ENCODE measurements at regions not wholly inside any gene's neighbourhood (a gene's known extent, or its start where the extent isn't known, plus 50 kb on each side); places are given as distances from the start of the nearest gene placed in this dataset.

DNA sequence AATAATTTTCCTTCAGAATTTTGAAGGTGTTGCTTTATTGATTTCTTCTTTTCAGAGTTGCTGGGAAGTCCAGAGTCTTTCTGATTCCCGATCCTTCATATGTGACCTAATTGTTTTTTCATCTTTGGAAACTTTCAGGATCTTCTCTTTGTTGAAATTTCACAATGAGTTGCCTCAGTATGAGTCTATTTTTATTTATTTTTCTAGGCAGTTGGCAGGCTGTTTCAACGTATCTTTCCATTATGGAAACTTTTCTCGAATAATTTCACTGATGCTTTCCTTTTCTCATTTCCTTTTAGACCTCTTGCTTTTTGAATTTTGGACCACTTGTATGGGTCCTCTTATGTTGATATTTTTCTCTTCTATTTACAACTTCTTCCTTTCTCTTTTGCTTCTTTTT, 354.3 kb downstream of the TGFB2 start:
- 100% methylated on average over 1 of the region's 3 CpGs for WGBS
- Histone ChIP-seq H3K79me1 (replicated peaks; ENCODE audit: low read length, poor library complexity, severe bottlenecking) (no peaks in the 10 kb centered on the region), H3K4me2 (ENCODE audit: low read length, poor library complexity, severe bottlenecking) (no peak overlapping the region), H2BK12ac (ENCODE audit: low read length in 2 of 2) (no peak overlapping the region), H3K23ac (ENCODE audit: low read length in 2 of 2) (no peak overlapping the region), H3K14ac (ENCODE audit: low read length in 2 of 2) (no peak overlapping the region), H2AK5ac (ENCODE audit: low read length, severe bottlenecking) (no peak overlapping the region), H2AFZ (ENCODE audit: low read depth, low read length) (no peak overlapping the region), H2BK15ac (ENCODE audit: low read depth, poor library complexity, severe bottlenecking) (no peak overlapping the region), H3K4me1 (ENCODE audit: control insufficient read depth, insufficient read depth, low read depth, low read length) (no peaks in the 10 kb centered on the region), H3K18ac (ENCODE audit: low read depth in 1 of 2, low read length in 2 of 2) (no peak overlapping the region), H3K36me3 (ENCODE audit: control insufficient read depth in 1 of 2, insufficient read depth in 2 of 2, low read depth in 1 of 2, low read length in 2 of 2) (no peaks in the 10 kb centered on the region), H3K4me3 (ENCODE audit: insufficient read depth in 1 of 2, low read depth in 1 of 2, low read length in 2 of 2) (no peak overlapping the region), H2BK120ac (ENCODE audit: low read depth, low read length) (no peak overlapping the region), H3K27ac (ENCODE audit: low read length, poor library complexity, severe bottlenecking) (no peak overlapping the region), H4K8ac (ENCODE audit: low read length) (no peak overlapping the region), H4K91ac (ENCODE audit: low read length) (no peak overlapping the region), H3K9me3 (ENCODE audit: control insufficient read depth, low read length) (no peaks in the 10 kb centered on the region), H3K27me3 (ENCODE audit: control insufficient read depth in 1 of 2, insufficient read depth in 1 of 2, low read length in 2 of 2) (no peaks in the 10 kb centered on the region), H2BK5ac (ENCODE audit: low read depth, low read length, poor library complexity, severe bottlenecking) (no peak overlapping the region), H3K9ac (ENCODE audit: low read length) (peak overlapping the region; percentile 9), H3K4ac (ENCODE audit: low read depth in 1 of 2, low read length in 2 of 2) (no peak overlapping the region)
- DNase-seq = no peak

DNA sequence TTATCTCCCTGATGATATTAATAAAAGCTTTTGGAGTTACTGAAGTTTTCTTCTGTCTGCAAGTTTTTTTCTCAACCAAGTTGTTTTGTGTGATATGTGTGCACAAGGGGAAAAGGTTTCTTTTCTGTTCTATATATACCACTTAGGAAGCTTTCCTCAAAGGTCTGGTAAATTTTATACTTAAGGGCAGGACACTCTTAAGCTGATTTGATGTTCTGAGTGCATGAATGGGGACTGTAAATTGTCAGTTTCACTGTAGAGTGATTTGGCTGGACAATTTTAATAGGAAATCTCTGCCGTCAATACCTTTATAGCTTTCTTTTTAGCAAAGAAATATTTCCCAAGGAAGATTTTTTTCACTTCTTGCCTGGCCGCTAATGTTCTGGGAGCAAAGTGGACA, 354.7 kb downstream of the TGFB2 start:
- no peak for DNase-seq
- H3K36me3 ChIP-seq (ENCODE audit: control insufficient read depth in 1 of 2, insufficient read depth in 2 of 2, low read depth in 1 of 2, low read length in 2 of 2) = no peaks in the 10 kb centered on the region
- no peak overlapping the region for H2BK5ac ChIP-seq (ENCODE audit: low read depth, low read length, poor library complexity, severe bottlenecking)
- H4K91ac ChIP-seq (ENCODE audit: low read length) = no peak overlapping the region
- H2AK5ac ChIP-seq (ENCODE audit: low read length, severe bottlenecking) = no peak overlapping the region
- H3K23ac ChIP-seq (ENCODE audit: low read length in 2 of 2) = no peak overlapping the region
- H2AFZ ChIP-seq (ENCODE audit: low read depth, low read length) = no peak overlapping the region
- H3K14ac ChIP-seq (ENCODE audit: low read length in 2 of 2) = no peak overlapping the region
- no peak overlapping the region for H4K8ac ChIP-seq (ENCODE audit: low read length)
- H3K9me3 ChIP-seq (ENCODE audit: control insufficient read depth, low read length) = no peaks in the 10 kb centered on the region
- H3K18ac ChIP-seq (ENCODE audit: low read depth in 1 of 2, low read length in 2 of 2) = no peak overlapping the region
- no peaks in the 10 kb centered on the region for H3K4me1 ChIP-seq (ENCODE audit: control insufficient read depth, insufficient read depth, low read depth, low read length)
- no peak overlapping the region for H3K4me3 ChIP-seq (ENCODE audit: insufficient read depth in 1 of 2, low read depth in 1 of 2, low read length in 2 of 2)
- no peak overlapping the region for H3K4me2 ChIP-seq (ENCODE audit: low read length, poor library complexity, severe bottlenecking)
- no peaks in the 10 kb centered on the region for H3K79me1 ChIP-seq (replicated peaks; ENCODE audit: low read length, poor library complexity, severe bottlenecking)
- H3K27me3 ChIP-seq (ENCODE audit: control insufficient read depth in 1 of 2, insufficient read depth in 1 of 2, low read length in 2 of 2) = no peaks in the 10 kb centered on the region
- H2BK120ac ChIP-seq (ENCODE audit: low read depth, low read length) = no peak overlapping the region
- H3K4ac ChIP-seq (ENCODE audit: low read depth in 1 of 2, low read length in 2 of 2) = no peak overlapping the region
- no peak overlapping the region for H2BK15ac ChIP-seq (ENCODE audit: low read depth, poor library complexity, severe bottlenecking)
- H3K27ac ChIP-seq (ENCODE audit: low read length, poor library complexity, severe bottlenecking) = no peak overlapping the region
- WGBS = no CpG with 5 or more reads among the region's 2 CpGs
- no peak overlapping the region for H2BK12ac ChIP-seq (ENCODE audit: low read length in 2 of 2)
- H3K9ac ChIP-seq (ENCODE audit: low read length) = peak overlapping the region; percentile 9

DNA sequence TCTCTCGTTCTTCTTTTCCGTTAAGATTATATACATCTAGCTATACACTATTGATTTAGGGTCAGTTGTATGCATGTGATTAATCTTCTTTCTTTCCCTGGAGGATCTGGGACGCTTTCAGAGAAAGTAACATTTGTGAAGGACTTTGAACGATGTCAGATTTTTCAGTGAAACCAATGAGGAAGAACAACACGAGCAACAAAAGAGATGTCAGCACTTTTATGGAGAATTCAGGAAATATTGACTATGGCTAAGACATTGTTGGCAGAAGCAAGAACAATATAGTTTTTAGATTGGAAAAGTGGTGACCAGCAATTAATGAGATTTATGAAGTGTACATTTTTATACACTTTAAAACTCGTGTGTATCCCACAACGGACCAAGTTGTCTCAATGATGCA, 355.5 kb downstream of the TGFB2 start:
- H2BK15ac ChIP-seq (ENCODE audit: low read depth, poor library complexity, severe bottlenecking) = no peak overlapping the region
- H3K4me2 ChIP-seq (ENCODE audit: low read length, poor library complexity, severe bottlenecking) = no peak overlapping the region
- H3K18ac ChIP-seq (ENCODE audit: low read depth in 1 of 2, low read length in 2 of 2) = no peak overlapping the region
- H3K23ac ChIP-seq (ENCODE audit: low read length in 2 of 2) = no peak overlapping the region
- H3K4me1 ChIP-seq (ENCODE audit: control insufficient read depth, insufficient read depth, low read depth, low read length) = peaks cover 1% of the 10 kb centered on the region
- H3K27ac ChIP-seq (ENCODE audit: low read length, poor library complexity, severe bottlenecking) = no peak overlapping the region
- no peak overlapping the region for H2AFZ ChIP-seq (ENCODE audit: low read depth, low read length)
- 94% methylated on average over 5 of the region's 7 CpGs for WGBS
- no peak overlapping the region for H3K4ac ChIP-seq (ENCODE audit: low read depth in 1 of 2, low read length in 2 of 2)
- no peak overlapping the region for H3K9ac ChIP-seq (ENCODE audit: low read length)
- H2BK12ac ChIP-seq (ENCODE audit: low read length in 2 of 2) = no peak overlapping the region
- H3K14ac ChIP-seq (ENCODE audit: low read length in 2 of 2) = no peak overlapping the region
- H4K8ac ChIP-seq (ENCODE audit: low read length) = no peak overlapping the region
- H3K9me3 ChIP-seq (ENCODE audit: control insufficient read depth, low read length) = no peaks in the 10 kb centered on the region
- no peaks in the 10 kb centered on the region for H3K36me3 ChIP-seq (ENCODE audit: control insufficient read depth in 1 of 2, insufficient read depth in 2 of 2, low read depth in 1 of 2, low read length in 2 of 2)
- DNase-seq = no peak
- no peak overlapping the region for H2AK5ac ChIP-seq (ENCODE audit: low read length, severe bottlenecking)
- H3K4me3 ChIP-seq (ENCODE audit: insufficient read depth in 1 of 2, low read depth in 1 of 2, low read length in 2 of 2) = no peak overlapping the region
- no peaks in the 10 kb centered on the region for H3K27me3 ChIP-seq (ENCODE audit: control insufficient read depth in 1 of 2, insufficient read depth in 1 of 2, low read length in 2 of 2)
- no peak overlapping the region for H4K91ac ChIP-seq (ENCODE audit: low read length)
- H2BK120ac ChIP-seq (ENCODE audit: low read depth, low read length) = no peak overlapping the region
- no peak overlapping the region for H2BK5ac ChIP-seq (ENCODE audit: low read depth, low read length, poor library complexity, severe bottlenecking)
- H3K79me1 ChIP-seq (replicated peaks; ENCODE audit: low read length, poor library complexity, severe bottlenecking) = no peaks in the 10 kb centered on the region

DNA sequence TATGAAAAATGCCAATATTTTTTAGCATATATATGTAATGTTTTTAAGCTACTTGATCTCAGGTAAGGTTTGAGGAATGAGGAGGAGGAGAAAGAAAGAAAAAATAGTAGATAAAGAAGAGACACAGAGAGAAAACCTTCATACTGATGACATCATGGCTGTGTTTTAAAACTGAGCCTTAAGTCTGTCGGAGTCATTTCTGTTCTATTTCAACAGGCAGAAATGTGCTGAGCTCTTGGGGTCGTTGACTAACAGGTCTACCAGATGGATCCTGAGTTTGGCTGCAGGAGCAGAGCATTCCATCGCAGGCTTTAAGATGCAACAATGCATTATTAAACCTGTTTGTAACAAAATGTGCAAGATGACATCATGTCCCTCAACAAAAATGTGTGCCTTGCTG, 356.0 kb downstream of the TGFB2 start:
- Histone ChIP-seq H3K36me3 (ENCODE audit: control insufficient read depth in 1 of 2, insufficient read depth in 2 of 2, low read depth in 1 of 2, low read length in 2 of 2) (no peaks in the 10 kb centered on the region), H2BK120ac (ENCODE audit: low read depth, low read length) (no peak overlapping the region), H3K4me1 (ENCODE audit: control insufficient read depth, insufficient read depth, low read depth, low read length) (peaks cover 1% of the 10 kb centered on the region), H2BK15ac (ENCODE audit: low read depth, poor library complexity, severe bottlenecking) (no peak overlapping the region), H4K91ac (ENCODE audit: low read length) (no peak overlapping the region), H3K27ac (ENCODE audit: low read length, poor library complexity, severe bottlenecking) (no peak overlapping the region), H3K79me1 (replicated peaks; ENCODE audit: low read length, poor library complexity, severe bottlenecking) (no peaks in the 10 kb centered on the region), H3K4me3 (ENCODE audit: insufficient read depth in 1 of 2, low read depth in 1 of 2, low read length in 2 of 2) (no peak overlapping the region), H2BK5ac (ENCODE audit: low read depth, low read length, poor library complexity, severe bottlenecking) (no peak overlapping the region), H3K9me3 (ENCODE audit: control insufficient read depth, low read length) (no peaks in the 10 kb centered on the region), H2AFZ (ENCODE audit: low read depth, low read length) (no peak overlapping the region), H4K8ac (ENCODE audit: low read length) (no peak overlapping the region), H3K18ac (ENCODE audit: low read depth in 1 of 2, low read length in 2 of 2) (no peak overlapping the region), H2AK5ac (ENCODE audit: low read length, severe bottlenecking) (no peak overlapping the region), H3K23ac (ENCODE audit: low read length in 2 of 2) (no peak overlapping the region), H3K4me2 (ENCODE audit: low read length, poor library complexity, severe bottlenecking) (no peak overlapping the region), H3K27me3 (ENCODE audit: control insufficient read depth in 1 of 2, insufficient read depth in 1 of 2, low read length in 2 of 2) (no peaks in the 10 kb centered on the region), H2BK12ac (ENCODE audit: low read length in 2 of 2) (no peak overlapping the region), H3K9ac (ENCODE audit: low read length) (no peak overlapping the region), H3K4ac (ENCODE audit: low read depth in 1 of 2, low read length in 2 of 2) (no peak overlapping the region), H3K14ac (ENCODE audit: low read length in 2 of 2) (no peak overlapping the region)
- 61% methylated on average over 3 of the region's 3 CpGs for WGBS
- DNase-seq = no peak

Data from mesenchymal stem cell (in vitro differentiated cells and primary cell).